ENCODE measurements at regions not wholly inside any gene's neighbourhood (a gene's known extent, or its start where the extent isn't known, plus 50 kb on each side); places are given as distances from the start of the nearest gene placed in this dataset.

DNA sequence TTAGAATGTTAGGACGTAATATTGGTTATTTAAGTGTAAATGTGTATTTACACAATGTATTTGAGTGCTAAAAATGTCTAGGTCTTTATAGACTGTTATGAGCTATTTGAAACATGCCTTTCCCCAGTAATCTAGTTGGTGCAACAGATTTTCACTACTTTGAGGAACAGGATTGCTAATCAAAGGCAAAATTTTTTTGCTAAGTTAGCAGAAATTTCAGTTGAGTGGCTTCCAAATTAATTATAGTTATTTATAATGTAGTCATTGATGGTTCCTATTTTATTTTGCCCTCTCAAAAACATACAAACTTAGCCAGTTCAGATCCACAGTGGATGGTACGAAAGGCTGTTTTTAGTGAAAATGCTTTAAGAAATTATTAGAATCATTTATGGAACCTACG lies 78.7 kb upstream of the LYZL2 start:
- TF ChIP-seq TARDBP (IDR thresholded peaks at IDR 0.05): no peak
- no peak for TF ChIP-seq SUZ12 (IDR thresholded peaks at IDR 0.05)
- TF ChIP-seq SP1 (IDR thresholded peaks at IDR 0.05): no peak
- TF ChIP-seq LEF1 (IDR thresholded peaks at IDR 0.05; ENCODE audit: borderline replicate concordance): no peak
- no peak for TF ChIP-seq HDGF (IDR thresholded peaks at IDR 0.05; ENCODE audit: borderline replicate concordance)
- no peak for TF ChIP-seq NFRKB (IDR thresholded peaks at IDR 0.05)
- no peak for TF ChIP-seq FOXK2 (IDR thresholded peaks at IDR 0.05)
- TF ChIP-seq ARNT (IDR thresholded peaks at IDR 0.05): no peak
- TF ChIP-seq ZNF384 (IDR thresholded peaks at IDR 0.05): no peak
- TF ChIP-seq ELF4 (IDR thresholded peaks at IDR 0.05): no peak
- no peak for TF ChIP-seq CTBP1 (IDR thresholded peaks at IDR 0.05; ENCODE audit: borderline replicate concordance)
- no peak for TF ChIP-seq FOXM1 (IDR thresholded peaks at IDR 0.05; ENCODE audit: borderline replicate concordance)
- TF ChIP-seq FOXA1 (IDR thresholded peaks at IDR 0.05): no peak
